ENCODE measurements at regions not wholly inside any gene's neighbourhood (a gene's known extent, or its start where the extent isn't known, plus 50 kb on each side); places are given as distances from the start of the nearest gene placed in this dataset.

DNA sequence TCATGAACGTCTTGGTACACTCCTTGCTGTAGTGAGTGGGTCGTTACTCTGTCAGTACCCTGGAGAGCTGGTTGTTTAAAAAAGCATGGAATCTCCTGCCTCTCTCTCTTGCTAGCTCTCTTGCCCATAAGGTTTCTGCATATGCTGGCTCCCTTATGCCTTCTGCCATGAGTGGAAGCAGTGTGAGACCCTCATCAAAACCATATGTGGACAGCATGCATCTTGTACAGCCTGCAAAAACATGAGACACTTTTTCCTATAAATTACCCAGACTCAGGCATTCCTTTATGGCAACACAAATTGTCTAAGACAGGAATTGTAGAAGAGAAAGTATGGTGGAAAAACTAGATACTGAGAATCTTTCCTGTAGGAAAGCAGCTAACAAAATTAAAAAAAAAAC is 516.3 kb downstream of the SLITRK6 start:
- Mint-ChIP-seq H3K27ac (no peak overlapping the region), H3K27me3 (no peaks in the 10 kb centered on the region), H3K4me1 (no peaks in the 10 kb centered on the region), H3K9me3 (no peaks in the 10 kb centered on the region), H3K4me3 (no peak overlapping the region), H3K36me3 (no peaks in the 10 kb centered on the region)
- no peak for DNase-seq

DNA sequence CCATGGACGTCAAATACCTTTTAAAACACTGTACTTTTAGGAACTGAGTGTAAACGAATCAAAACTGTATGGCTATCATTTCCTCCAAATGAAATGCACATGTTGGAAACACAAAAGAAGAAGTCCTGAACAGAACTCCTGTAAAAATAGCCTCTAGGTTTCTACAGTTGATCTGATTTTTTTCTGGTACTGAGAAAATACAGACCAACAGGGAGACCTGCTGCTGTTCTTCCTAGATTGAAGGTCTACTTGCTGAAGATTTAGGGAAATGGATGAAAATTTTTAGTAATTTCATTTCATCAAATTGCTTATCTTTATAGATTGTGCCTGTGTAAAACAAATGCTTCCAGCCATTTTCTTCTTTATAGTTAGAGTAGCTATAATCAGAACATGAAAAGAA is 520.4 kb downstream of the SLITRK6 start:
- Mint-ChIP-seq H3K9me3 (peaks cover 1% of the 10 kb centered on the region), H3K36me3 (no peaks in the 10 kb centered on the region), H3K4me1 (no peaks in the 10 kb centered on the region), H3K27me3 (no peaks in the 10 kb centered on the region), H3K27ac (no peak overlapping the region), H3K4me3 (no peak overlapping the region)
- no peak for DNase-seq

DNA sequence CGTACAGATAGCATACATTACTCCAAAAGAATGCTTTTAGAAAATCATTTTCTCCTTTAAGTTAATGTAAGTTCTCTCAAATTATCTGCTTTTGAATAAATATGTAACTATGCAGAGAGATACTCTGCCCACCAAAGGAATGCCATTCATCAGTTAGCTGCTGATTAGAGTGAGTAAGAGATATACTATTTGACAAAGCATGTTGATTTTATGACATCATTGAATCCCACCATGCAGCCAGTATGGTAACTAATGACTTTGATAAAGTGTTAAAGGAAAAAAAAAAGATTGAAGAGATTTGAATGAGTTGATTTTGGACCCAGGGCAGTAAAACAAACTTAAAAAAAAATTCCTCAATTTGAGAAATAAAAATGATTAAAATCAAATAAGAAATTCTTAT is 521.5 kb downstream of the SLITRK6 start:
- no peaks in the 10 kb centered on the region for H3K36me3 Mint-ChIP-seq
- no peak overlapping the region for H3K27ac Mint-ChIP-seq

GRCh38 chr13:85266771-85267170 is 532.4 kb downstream of the SLITRK6 start:
- H3K9me3 Mint-ChIP-seq, result peaks cover 7% of the 10 kb centered on the region
- no peak overlapping the region for H3K27ac Mint-ChIP-seq
- H3K27me3 Mint-ChIP-seq, result no peaks in the 10 kb centered on the region
- no peaks in the 10 kb centered on the region for H3K36me3 Mint-ChIP-seq
- DNase-seq, result no peak
- H3K4me3 Mint-ChIP-seq, result no peak overlapping the region
- no peaks in the 10 kb centered on the region for H3K4me1 Mint-ChIP-seq

More for the DNA sequence above, 521.5 kb downstream of the SLITRK6 start:
- H3K9me3 Mint-ChIP-seq, result peaks cover 1% of the 10 kb centered on the region
- H3K27me3 Mint-ChIP-seq, result no peaks in the 10 kb centered on the region
- no peak for DNase-seq
- H3K4me1 Mint-ChIP-seq, result no peaks in the 10 kb centered on the region
- no peak overlapping the region for H3K4me3 Mint-ChIP-seq

- no peak for DNase-seq
- no peaks in the 10 kb centered on the region for H3K27me3 Mint-ChIP-seq
- H3K27ac Mint-ChIP-seq, result no peak overlapping the region
- H3K4me3 Mint-ChIP-seq, result no peak overlapping the region
- peaks cover 6% of the 10 kb centered on the region for H3K9me3 Mint-ChIP-seq
- no peaks in the 10 kb centered on the region for H3K4me1 Mint-ChIP-seq
- no peaks in the 10 kb centered on the region for H3K36me3 Mint-ChIP-seq
These were observed 532.9 kb downstream of the SLITRK6 start for GRCh38 chr13:85266331-85266730.

- no peaks in the 10 kb centered on the region for H3K4me1 Mint-ChIP-seq
- no peaks in the 10 kb centered on the region for H3K36me3 Mint-ChIP-seq
- no peak for DNase-seq
- peaks cover 6% of the 10 kb centered on the region for H3K9me3 Mint-ChIP-seq
- H3K27me3 Mint-ChIP-seq, result no peaks in the 10 kb centered on the region
- no peak overlapping the region for H3K27ac Mint-ChIP-seq
- H3K4me3 Mint-ChIP-seq, result no peak overlapping the region
These were observed 533.9 kb downstream of the SLITRK6 start for GRCh38 chr13:85265296-85265695.

- no peak for DNase-seq
- Mint-ChIP-seq H3K4me3 (no peak overlapping the region), H3K4me1 (no peaks in the 10 kb centered on the region), H3K9me3 (peaks cover 3% of the 10 kb centered on the region), H3K36me3 (no peaks in the 10 kb centered on the region), H3K27ac (no peak overlapping the region), H3K27me3 (no peaks in the 10 kb centered on the region)
These were observed 536.7 kb downstream of the SLITRK6 start for GRCh38 chr13:85262499-85262898.

- Mint-ChIP-seq H3K4me1 (no peaks in the 10 kb centered on the region), H3K36me3 (no peaks in the 10 kb centered on the region), H3K27me3 (no peaks in the 10 kb centered on the region), H3K4me3 (no peak overlapping the region), H3K27ac (no peak overlapping the region), H3K9me3 (peaks cover 3% of the 10 kb centered on the region)
- no peak for DNase-seq
These were observed 537.4 kb downstream of the SLITRK6 start for GRCh38 chr13:85261757-85262346.

DNA sequence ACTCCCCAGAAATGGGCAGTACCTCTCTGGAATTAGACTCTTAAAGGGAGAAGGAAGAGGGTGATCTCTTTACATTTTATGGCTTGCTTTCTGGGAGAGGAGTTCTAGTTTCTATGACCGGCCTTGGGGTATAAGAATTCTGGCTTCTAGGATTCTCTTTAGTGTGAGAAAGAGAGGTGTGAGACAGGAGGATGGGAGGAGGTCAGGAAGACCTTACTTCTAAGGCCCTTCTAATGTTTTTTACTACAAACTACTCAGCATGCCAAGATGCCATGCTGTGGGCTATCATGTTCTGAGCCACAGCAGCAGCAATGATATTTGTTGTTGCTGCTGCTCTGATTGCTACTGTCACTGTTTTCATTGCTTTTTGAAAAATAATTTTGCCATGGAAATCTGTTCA is 538.3 kb downstream of the SLITRK6 start:
- no peak overlapping the region for H3K27ac Mint-ChIP-seq
- no peaks in the 10 kb centered on the region for H3K36me3 Mint-ChIP-seq
- no peaks in the 10 kb centered on the region for H3K4me1 Mint-ChIP-seq
- no peak overlapping the region for H3K4me3 Mint-ChIP-seq
- no peak for DNase-seq
- H3K9me3 Mint-ChIP-seq, result peaks cover 3% of the 10 kb centered on the region
- no peaks in the 10 kb centered on the region for H3K27me3 Mint-ChIP-seq

- Mint-ChIP-seq H3K4me1 (no peaks in the 10 kb centered on the region), H3K4me3 (no peak overlapping the region), H3K27ac (no peak overlapping the region), H3K9me3 (peaks cover 4% of the 10 kb centered on the region), H3K36me3 (no peaks in the 10 kb centered on the region), H3K27me3 (no peaks in the 10 kb centered on the region)
- no peak for DNase-seq
These were observed 543.2 kb downstream of the SLITRK6 start for GRCh38 chr13:85255978-85256377.

DNA sequence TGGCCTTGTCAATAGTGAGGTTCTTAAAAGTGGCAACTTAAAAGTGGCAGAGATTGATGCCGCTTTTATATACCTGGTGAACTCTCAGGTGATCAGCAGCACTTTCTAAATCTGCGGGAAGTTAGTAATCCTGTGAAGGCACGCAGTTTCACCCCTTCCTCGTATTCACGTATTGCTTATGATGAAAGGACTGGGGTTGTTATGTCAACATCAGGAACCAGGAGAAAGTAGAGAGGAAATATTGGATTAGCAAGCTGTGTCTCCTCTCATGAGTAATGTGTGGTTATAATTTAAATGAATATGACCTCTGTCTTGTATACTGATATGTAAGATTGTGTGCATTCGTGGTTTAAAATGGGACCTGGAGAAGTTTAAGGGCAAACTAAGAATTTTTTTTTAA is 544.6 kb downstream of the SLITRK6 start:
- Mint-ChIP-seq H3K27ac (no peak overlapping the region), H3K27me3 (no peaks in the 10 kb centered on the region), H3K4me1 (no peaks in the 10 kb centered on the region), H3K9me3 (peaks cover 4% of the 10 kb centered on the region), H3K36me3 (no peaks in the 10 kb centered on the region), H3K4me3 (no peak overlapping the region)
- DNase-seq, result no peak

GRCh38 chr13:85249151-85249550 is 550.1 kb downstream of the SLITRK6 start:
- no peaks in the 10 kb centered on the region for H3K27me3 Mint-ChIP-seq
- no peak for DNase-seq
- no peak overlapping the region for H3K4me3 Mint-ChIP-seq
- no peak overlapping the region for H3K27ac Mint-ChIP-seq
- H3K36me3 Mint-ChIP-seq, result no peaks in the 10 kb centered on the region
- peaks cover 2% of the 10 kb centered on the region for H3K9me3 Mint-ChIP-seq
- no peaks in the 10 kb centered on the region for H3K4me1 Mint-ChIP-seq

DNA sequence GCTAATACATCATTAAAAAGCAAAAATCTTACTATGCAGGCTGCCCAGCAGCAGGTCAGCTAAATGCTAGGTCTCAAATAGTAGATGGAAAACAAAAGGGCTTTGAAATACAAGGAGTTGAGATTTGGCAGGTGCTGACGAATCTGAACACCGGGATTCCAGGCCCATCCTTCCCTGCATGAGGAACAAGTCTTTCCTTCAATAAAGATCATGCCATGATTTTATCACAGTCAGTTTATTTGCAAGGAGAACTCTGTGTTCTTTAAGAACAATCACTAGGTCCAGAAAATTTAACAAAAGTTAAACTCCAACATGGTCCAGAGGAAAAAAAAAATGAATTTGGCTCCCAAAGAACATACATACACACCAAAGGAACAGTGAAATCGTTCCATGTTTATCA is 551.4 kb downstream of the SLITRK6 start:
- Mint-ChIP-seq H3K27ac (no peak overlapping the region), H3K27me3 (no peaks in the 10 kb centered on the region), H3K4me3 (no peak overlapping the region), H3K4me1 (no peaks in the 10 kb centered on the region), H3K36me3 (no peaks in the 10 kb centered on the region), H3K9me3 (peaks cover 2% of the 10 kb centered on the region)
- no peak for DNase-seq

DNA sequence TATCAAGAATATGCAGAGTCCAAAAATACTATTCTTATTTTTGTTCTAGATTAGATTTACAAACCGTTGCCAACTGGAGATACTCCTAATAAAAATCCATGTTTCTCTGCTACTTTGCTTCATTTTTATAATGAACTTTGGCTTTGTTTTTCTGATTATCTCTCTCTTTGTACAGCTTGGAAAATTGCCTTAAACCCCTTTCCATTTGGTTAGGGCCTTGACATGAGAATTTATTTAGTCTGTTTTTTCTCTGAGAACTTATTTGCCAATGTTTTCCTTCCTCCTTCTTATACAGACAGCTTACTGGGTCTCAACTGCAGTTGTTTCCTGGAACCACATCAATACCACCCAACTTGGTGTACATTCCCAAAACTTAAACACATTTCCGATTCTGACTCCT is 555.4 kb downstream of the SLITRK6 start:
- H3K4me1 Mint-ChIP-seq, result no peaks in the 10 kb centered on the region

GRCh38 chr13:85241060-85241459 is 558.2 kb downstream of the SLITRK6 start:
- Mint-ChIP-seq H3K27me3 (no peaks in the 10 kb centered on the region), H3K4me1 (no peaks in the 10 kb centered on the region)
- no peak for DNase-seq

More for the DNA sequence above, 555.4 kb downstream of the SLITRK6 start:
- Mint-ChIP-seq H3K36me3 (no peaks in the 10 kb centered on the region), H3K9me3 (no peaks in the 10 kb centered on the region), H3K27ac (no peak overlapping the region), H3K27me3 (no peaks in the 10 kb centered on the region), H3K4me3 (no peak overlapping the region)
- no peak for DNase-seq

DNA sequence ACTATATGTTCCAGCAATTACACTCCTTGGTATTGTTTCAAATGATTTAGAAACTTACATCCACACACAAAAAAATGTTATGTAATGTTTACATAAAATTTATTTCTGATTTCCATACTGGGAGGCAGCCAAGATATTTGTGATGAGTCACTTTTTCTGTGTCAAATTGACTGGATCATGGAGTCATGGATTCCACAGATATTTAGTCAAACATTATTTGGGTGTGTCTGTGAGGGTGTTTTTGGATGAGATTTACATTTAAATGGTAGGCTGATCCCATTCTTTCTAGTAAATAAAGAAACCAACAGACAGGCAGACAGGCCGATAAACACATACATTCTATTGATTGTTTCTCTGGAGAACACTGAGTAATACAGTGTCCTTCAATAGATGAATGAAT is 562.8 kb downstream of the SLITRK6 start:
- H3K36me3 Mint-ChIP-seq, result no peaks in the 10 kb centered on the region
- no peaks in the 10 kb centered on the region for H3K27me3 Mint-ChIP-seq
- H3K4me3 Mint-ChIP-seq, result no peak overlapping the region
- no peak overlapping the region for H3K27ac Mint-ChIP-seq
- no peak for DNase-seq
- H3K4me1 Mint-ChIP-seq, result no peaks in the 10 kb centered on the region
- H3K9me3 Mint-ChIP-seq, result no peaks in the 10 kb centered on the region

More at GRCh38 chr13:85241060-85241459, 558.2 kb downstream of the SLITRK6 start:
- Mint-ChIP-seq H3K27ac (no peak overlapping the region), H3K9me3 (no peaks in the 10 kb centered on the region), H3K36me3 (no peaks in the 10 kb centered on the region), H3K4me3 (no peak overlapping the region)

Data from activated naive CD8-positive, alpha-beta T cell treated with anti-CD3 and anti-CD28 coated beads for 36 hours (primary cell).